Mesenchymal stem cell (in vitro differentiated cells and primary cell): ENCODE measurements at regions not wholly inside any gene's neighbourhood (a gene's known extent, or its start where the extent isn't known, plus 50 kb on each side); places are given as distances from the start of the nearest gene placed in this dataset.

Experiments used
- DNase-seq: peaks from one replicate; pipeline ENCODE4 v3.0.0-alpha.2; 2013
- H2AFZ ChIP-seq: one replicate; pipeline ENCODE4 v1.6.1; 2013; ENCODE audit warnings: low read depth, mild to moderate bottlenecking, control low read depth, inconsistent platforms, low read length, moderate library complexity
- H2AK5ac ChIP-seq: 2 replicates; pipeline ENCODE4 v1.6.1; 2013; ENCODE audit warnings: low read length, moderate library complexity, mild to moderate bottlenecking, inconsistent platforms; ENCODE audit not compliant: severe bottlenecking
- H2BK120ac ChIP-seq: one replicate; pipeline ENCODE4 v1.6.1; 2013; ENCODE audit warnings: low read depth, mild to moderate bottlenecking, inconsistent platforms, low read length, moderate library complexity
- H2BK12ac ChIP-seq, 2 experiments: one replicate each; pipeline ENCODE4 v1.6.1; 2013; ENCODE audit warnings: inconsistent platforms in 2 of 2, low read length in 2 of 2, mild to moderate bottlenecking in 2 of 2, moderate library complexity in 2 of 2, control low read depth in 1 of 2
- H2BK15ac ChIP-seq: one replicate; pipeline ENCODE4 v1.6.1; 2013; ENCODE audit warnings: mild to moderate bottlenecking, low read depth, inconsistent platforms; ENCODE audit not compliant: poor library complexity, severe bottlenecking
- H2BK5ac ChIP-seq: 2 replicates; pipeline ENCODE4 v1.6.1; 2013; ENCODE audit warnings: low read depth, mild to moderate bottlenecking, low read length, control low read depth, inconsistent platforms; ENCODE audit not compliant: poor library complexity, severe bottlenecking
- H3K14ac ChIP-seq, 2 experiments: one replicate each; pipeline ENCODE4 v1.6.1; 2013; ENCODE audit warnings: inconsistent platforms in 2 of 2, low read length in 2 of 2, control low read depth in 1 of 2, mild to moderate bottlenecking in 1 of 2, moderate library complexity in 1 of 2
- H3K18ac ChIP-seq, 2 experiments: one replicate each; pipeline ENCODE4 v1.6.1; 2013; ENCODE audit warnings: inconsistent platforms in 2 of 2, low read length in 2 of 2, control low read depth in 1 of 2, low read depth in 1 of 2, mild to moderate bottlenecking in 1 of 2
- H3K23ac ChIP-seq, 2 experiments: one replicate each; pipeline ENCODE4 v1.6.1; 2013; ENCODE audit warnings: inconsistent platforms in 2 of 2, low read length in 2 of 2, mild to moderate bottlenecking in 2 of 2, moderate library complexity in 2 of 2, control low read depth in 1 of 2
- H3K27ac ChIP-seq: 2 replicates; pipeline ENCODE4 v1.5.1; 2013; ENCODE audit warnings: mild to moderate bottlenecking, moderate library complexity, low read length, control low read depth, inconsistent platforms; ENCODE audit not compliant: poor library complexity, severe bottlenecking
- H3K27me3 ChIP-seq, 2 experiments: 2 replicates each; pipeline versions ENCODE4 v1.6.1 to v1.7.0; 2013; ENCODE audit warnings: low read length in 2 of 2, mild to moderate bottlenecking in 2 of 2, moderate library complexity in 2 of 2, control low read depth in 1 of 2, inconsistent platforms in 1 of 2; ENCODE audit not compliant: control insufficient read depth in 1 of 2, insufficient read depth in 1 of 2
- H3K36me3 ChIP-seq, 2 experiments: 2 replicates each; pipeline versions ENCODE4 v1.6.1 to v1.7.0; 2013; ENCODE audit warnings: low read length in 2 of 2, control low read depth in 1 of 2, inconsistent platforms in 1 of 2, low read depth in 1 of 2, mild to moderate bottlenecking in 1 of 2; ENCODE audit not compliant: insufficient read depth in 2 of 2, control insufficient read depth in 1 of 2
- H3K4ac ChIP-seq, 2 experiments: one replicate each; pipeline ENCODE4 v1.6.1; 2013; ENCODE audit warnings: inconsistent platforms in 2 of 2, low read length in 2 of 2, mild to moderate bottlenecking in 2 of 2, moderate library complexity in 2 of 2, control low read depth in 1 of 2, low read depth in 1 of 2
- H3K4me1 ChIP-seq: 2 replicates; pipeline ENCODE4 v1.6.1; 2013; ENCODE audit warnings: low read depth, low read length, control low read depth; ENCODE audit not compliant: control insufficient read depth, insufficient read depth
- H3K4me2 ChIP-seq: 2 replicates; pipeline ENCODE4 v1.6.1; 2013; ENCODE audit warnings: low read length, mild to moderate bottlenecking, inconsistent platforms; ENCODE audit not compliant: poor library complexity, severe bottlenecking
- H3K4me3 ChIP-seq, 2 experiments: 2 replicates each; pipeline versions ENCODE4 v1.5.1 to v1.7.0; 2013; ENCODE audit warnings: low read length in 2 of 2, mild to moderate bottlenecking in 2 of 2, control low read depth in 1 of 2, low read depth in 1 of 2; ENCODE audit not compliant: insufficient read depth in 1 of 2
- H3K79me1 ChIP-seq: replicated peaks from 2 replicates; pipeline ENCODE4 v1.6.1; 2013; ENCODE audit warnings: mild to moderate bottlenecking, control low read depth, low read length, inconsistent platforms; ENCODE audit not compliant: poor library complexity, severe bottlenecking
- H3K9ac ChIP-seq: 2 replicates; pipeline ENCODE4 v1.7.0; 2013; ENCODE audit warnings: mild to moderate bottlenecking, low read length, moderate library complexity
- H3K9me3 ChIP-seq: 2 replicates; pipeline ENCODE4 v1.7.0; 2013; ENCODE audit warnings: mild to moderate bottlenecking, low read length; ENCODE audit not compliant: control insufficient read depth
- H4K8ac ChIP-seq: one replicate; pipeline ENCODE4 v1.6.1; 2013; ENCODE audit warnings: inconsistent platforms, mild to moderate bottlenecking, low read length, moderate library complexity
- H4K91ac ChIP-seq: one replicate; pipeline ENCODE4 v1.6.1; 2013; ENCODE audit warnings: mild to moderate bottlenecking, low read length, inconsistent platforms
- WGBS: methylation state at CpG from one replicate; pipeline ENCODE4 v1.1.7; 2013; ENCODE audit warnings: mixed read lengths; 5-methylcytosine and 5-hydroxymethylcytosine counted together

GRCh38 chr18:34280000-34280399, 55.3 kb upstream of the NOL4 start:
- H3K27me3 ChIP-seq: no peaks in the 10 kb centered on the region
- no peak overlapping the region for H2BK12ac ChIP-seq
- H3K4me3 ChIP-seq: no peak overlapping the region
- H3K79me1 ChIP-seq: no peaks in the 10 kb centered on the region
- no peak overlapping the region for H3K9ac ChIP-seq
- H4K8ac ChIP-seq: no peak overlapping the region
- H3K36me3 ChIP-seq: no peaks in the 10 kb centered on the region
- H3K14ac ChIP-seq: no peak overlapping the region
- peaks cover 2% of the 10 kb centered on the region for H3K4me1 ChIP-seq
- no peaks in the 10 kb centered on the region for H3K9me3 ChIP-seq
- no peak overlapping the region for H2AFZ ChIP-seq
- no peak for DNase-seq
- H3K27ac ChIP-seq: no peak overlapping the region
- H2AK5ac ChIP-seq: no peak overlapping the region
- H3K4me2 ChIP-seq: no peak overlapping the region
- no peak overlapping the region for H3K4ac ChIP-seq
- H2BK5ac ChIP-seq: no peak overlapping the region
- H4K91ac ChIP-seq: no peak overlapping the region
- 78% methylated on average over 1 of the region's 1 CpG for WGBS
- H2BK120ac ChIP-seq: no peak overlapping the region
- no peak overlapping the region for H3K23ac ChIP-seq
- no peak overlapping the region for H3K18ac ChIP-seq
- H2BK15ac ChIP-seq: no peak overlapping the region

DNA sequence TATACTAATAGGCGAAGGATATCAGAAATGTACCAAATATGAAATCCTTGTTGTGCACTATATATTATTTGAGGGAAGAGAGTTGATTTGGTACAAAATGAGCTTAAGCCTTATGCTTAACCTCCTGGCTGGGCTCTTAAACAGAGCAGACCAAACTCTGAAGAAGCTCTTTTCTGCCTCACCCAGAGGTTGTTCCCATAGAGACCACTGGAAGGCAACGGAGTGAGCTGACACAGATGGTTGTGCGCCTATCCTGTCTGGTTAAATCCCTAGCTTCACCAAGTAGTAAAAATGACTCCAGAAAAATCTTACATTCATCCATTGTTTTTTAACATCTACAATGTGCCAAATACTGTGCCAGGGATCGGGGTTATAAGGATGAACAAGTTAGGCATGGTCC, 55.9 kb upstream of the NOL4 start:
- 63% methylated on average over 3 of the region's 4 CpGs for WGBS
- Histone ChIP-seq H3K9ac (no peak overlapping the region), H2AFZ (no peak overlapping the region), H4K91ac (no peak overlapping the region), H3K4me3 (no peak overlapping the region), H2BK12ac (no peak overlapping the region), H3K27me3 (no peaks in the 10 kb centered on the region), H3K79me1 (no peaks in the 10 kb centered on the region), H2BK120ac (no peak overlapping the region), H3K27ac (no peak overlapping the region), H2AK5ac (no peak overlapping the region), H3K36me3 (no peaks in the 10 kb centered on the region), H3K4ac (no peak overlapping the region), H2BK5ac (no peak overlapping the region), H4K8ac (no peak overlapping the region), H3K23ac (no peak overlapping the region), H3K4me1 (peaks cover 2% of the 10 kb centered on the region), H3K18ac (no peak overlapping the region), H3K9me3 (no peaks in the 10 kb centered on the region), H3K14ac (no peak overlapping the region), H2BK15ac (no peak overlapping the region), H3K4me2 (no peak overlapping the region)
- no peak for DNase-seq

DNA sequence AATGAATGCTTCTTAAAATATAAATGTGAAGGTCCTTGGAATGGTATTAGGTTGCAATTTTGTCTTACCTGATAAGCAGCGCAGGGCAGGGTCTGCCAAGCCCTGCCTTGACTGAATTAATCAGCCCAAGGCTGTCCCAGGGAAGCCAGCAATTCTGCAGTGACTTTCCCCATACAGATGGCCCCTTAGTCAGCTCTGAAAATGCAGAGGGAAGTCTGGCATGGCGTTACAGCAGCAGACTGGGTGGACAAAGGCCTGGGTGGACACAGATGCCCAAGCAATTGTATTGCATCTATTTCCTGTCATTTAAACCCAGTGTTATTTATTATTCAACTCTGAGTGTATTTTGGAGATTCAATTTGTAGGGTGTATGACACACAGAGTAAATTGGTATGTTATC, 56.6 kb upstream of the NOL4 start:
- no peak overlapping the region for H2AFZ ChIP-seq
- H3K4me2 ChIP-seq: no peak overlapping the region
- no peak overlapping the region for H2BK120ac ChIP-seq
- no peak overlapping the region for H3K4ac ChIP-seq
- no peak for DNase-seq
- no peak overlapping the region for H3K23ac ChIP-seq
- no peak overlapping the region for H4K91ac ChIP-seq
- H2BK12ac ChIP-seq: no peak overlapping the region
- 66% methylated on average over 2 of the region's 2 CpGs for WGBS
- peaks cover 2% of the 10 kb centered on the region for H3K4me1 ChIP-seq
- H3K4me3 ChIP-seq: no peak overlapping the region
- no peak overlapping the region for H3K9ac ChIP-seq
- no peaks in the 10 kb centered on the region for H3K9me3 ChIP-seq
- no peak overlapping the region for H3K14ac ChIP-seq
- H3K36me3 ChIP-seq: no peaks in the 10 kb centered on the region
- H3K79me1 ChIP-seq: no peaks in the 10 kb centered on the region
- no peaks in the 10 kb centered on the region for H3K27me3 ChIP-seq
- no peak overlapping the region for H2BK5ac ChIP-seq
- H3K27ac ChIP-seq: no peak overlapping the region
- no peak overlapping the region for H2AK5ac ChIP-seq
- no peak overlapping the region for H2BK15ac ChIP-seq
- no peak overlapping the region for H4K8ac ChIP-seq
- H3K18ac ChIP-seq: no peak overlapping the region

GRCh38 chr18:34281722-34282121, 57.0 kb upstream of the NOL4 start:
- H2BK12ac ChIP-seq: no peak overlapping the region
- no peak overlapping the region for H3K18ac ChIP-seq
- no peak overlapping the region for H3K23ac ChIP-seq
- H4K8ac ChIP-seq: no peak overlapping the region
- no peak overlapping the region for H3K4ac ChIP-seq
- no peak overlapping the region for H2BK15ac ChIP-seq
- H3K79me1 ChIP-seq: no peaks in the 10 kb centered on the region
- no peaks in the 10 kb centered on the region for H3K9me3 ChIP-seq
- no peak overlapping the region for H3K9ac ChIP-seq
- no peak overlapping the region for H2AK5ac ChIP-seq
- H3K4me2 ChIP-seq: no peak overlapping the region
- no peak overlapping the region for H3K14ac ChIP-seq
- H2BK120ac ChIP-seq: no peak overlapping the region
- H3K36me3 ChIP-seq: no peaks in the 10 kb centered on the region
- H3K27ac ChIP-seq: no peak overlapping the region
- H4K91ac ChIP-seq: no peak overlapping the region
- no peak overlapping the region for H2AFZ ChIP-seq
- peaks cover 2% of the 10 kb centered on the region for H3K4me1 ChIP-seq
- no peak overlapping the region for H3K4me3 ChIP-seq
- WGBS: 93% methylated on average over 2 of the region's 3 CpGs
- no peak overlapping the region for H2BK5ac ChIP-seq
- H3K27me3 ChIP-seq: no peaks in the 10 kb centered on the region
- DNase-seq: no peak
